DND-41 (cell line): ENCODE measurements at regions not wholly inside any gene's neighbourhood (a gene's known extent, or its start where the extent isn't known, plus 50 kb on each side); places are given as distances from the start of the nearest gene placed in this dataset.

ENCODE experiments used
- CTCF ChIP-seq: IDR thresholded peaks from 2 replicates; pipeline ENCODE4 v1.5.1; 2012; ENCODE audit warnings: borderline replicate concordance, low read length, moderate library complexity, mild to moderate bottlenecking; ENCODE audit not compliant: poor library complexity, severe bottlenecking; ENCODE audit errors: extremely low read depth
- EZH2 ChIP-seq: IDR thresholded peaks from 3 replicates; pipeline ENCODE4 v1.6.1; 2012; ENCODE audit warnings: borderline replicate concordance, low read depth, mild to moderate bottlenecking, moderate library complexity, low read length, inconsistent platforms; ENCODE audit not compliant: severe bottlenecking

DNA sequence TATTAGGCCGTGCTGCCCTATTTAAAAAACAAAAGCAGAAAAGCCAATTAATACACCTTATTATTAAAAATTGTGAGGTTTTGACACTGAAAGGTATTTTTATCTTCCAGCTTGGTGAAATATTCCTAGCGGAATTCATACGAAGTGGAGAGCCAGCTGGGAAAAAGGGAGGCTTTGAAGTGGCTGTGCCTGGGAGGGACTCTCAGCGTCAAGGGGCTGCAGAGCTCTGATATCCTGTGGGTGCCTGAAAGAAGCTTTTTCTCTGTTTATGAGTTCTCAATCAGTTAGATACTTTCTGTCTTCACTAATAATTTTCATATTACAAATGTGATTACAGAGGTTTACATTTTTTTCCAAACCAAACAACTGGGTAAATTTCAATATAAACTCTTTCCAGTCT is 140.2 kb upstream of the MIR17HG start:
- TF ChIP-seq CTCF: no peak
- no peak for TF ChIP-seq EZH2
